ENCODE measurements at regions not wholly inside any gene's neighbourhood (a gene's known extent, or its start where the extent isn't known, plus 50 kb on each side); places are given as distances from the start of the nearest gene placed in this dataset.
A peak's percentile ranks its signal among the peaks of the same experiment; 100 is the strongest.

DNA sequence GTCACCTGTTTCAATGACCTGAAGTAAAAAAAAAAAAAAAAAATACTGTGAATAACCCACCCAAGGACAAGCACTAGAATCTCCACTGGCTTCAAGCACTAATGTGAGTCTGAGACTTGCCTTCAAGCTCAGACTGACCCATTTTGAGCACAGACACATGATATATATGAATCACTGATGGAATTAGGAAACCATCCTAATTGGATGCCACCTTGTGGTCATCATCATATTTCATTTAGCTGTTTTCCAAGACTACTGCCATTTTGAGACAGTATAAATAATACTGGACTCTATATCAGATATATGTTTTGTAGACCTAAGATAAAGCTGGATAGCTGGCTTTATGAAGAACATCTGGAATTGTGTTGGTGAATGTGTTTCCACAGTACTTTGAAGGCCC is 1232.0 kb downstream of the KCNT2 start:
- Mint-ChIP-seq H3K27ac (no peak overlapping the region), H3K4me1 (no peaks in the 10 kb centered on the region), H3K36me3 (no peaks in the 10 kb centered on the region), H3K4me3 (no peak overlapping the region), H3K27me3 (ENCODE audit: insufficient read depth, low read depth) (no peaks in the 10 kb centered on the region), H3K9me3 (no peaks in the 10 kb centered on the region)
- no peaks in the 10 kb centered on the region for H4K20me1 ChIP-seq (ENCODE audit: low read depth)
- no peaks in the 10 kb centered on the region for H3K9me3 ChIP-seq (ENCODE audit: low read depth)
- DNase-seq (ENCODE audit: low spot score), result no peak
- H3F3A ChIP-seq (ENCODE audit: low read depth), result no peaks in the 10 kb centered on the region
- H3K9ac ChIP-seq, result no peak overlapping the region
- H3K4me2 ChIP-seq, result no peak overlapping the region
- H3K27ac ChIP-seq, result no peak overlapping the region
- no peaks in the 10 kb centered on the region for H3K36me3 ChIP-seq
- H3K79me2 ChIP-seq (ENCODE audit: low read depth), result no peaks in the 10 kb centered on the region
- H3K27me3 ChIP-seq, result no peaks in the 10 kb centered on the region
- TF ChIP-seq, protein P1, sequence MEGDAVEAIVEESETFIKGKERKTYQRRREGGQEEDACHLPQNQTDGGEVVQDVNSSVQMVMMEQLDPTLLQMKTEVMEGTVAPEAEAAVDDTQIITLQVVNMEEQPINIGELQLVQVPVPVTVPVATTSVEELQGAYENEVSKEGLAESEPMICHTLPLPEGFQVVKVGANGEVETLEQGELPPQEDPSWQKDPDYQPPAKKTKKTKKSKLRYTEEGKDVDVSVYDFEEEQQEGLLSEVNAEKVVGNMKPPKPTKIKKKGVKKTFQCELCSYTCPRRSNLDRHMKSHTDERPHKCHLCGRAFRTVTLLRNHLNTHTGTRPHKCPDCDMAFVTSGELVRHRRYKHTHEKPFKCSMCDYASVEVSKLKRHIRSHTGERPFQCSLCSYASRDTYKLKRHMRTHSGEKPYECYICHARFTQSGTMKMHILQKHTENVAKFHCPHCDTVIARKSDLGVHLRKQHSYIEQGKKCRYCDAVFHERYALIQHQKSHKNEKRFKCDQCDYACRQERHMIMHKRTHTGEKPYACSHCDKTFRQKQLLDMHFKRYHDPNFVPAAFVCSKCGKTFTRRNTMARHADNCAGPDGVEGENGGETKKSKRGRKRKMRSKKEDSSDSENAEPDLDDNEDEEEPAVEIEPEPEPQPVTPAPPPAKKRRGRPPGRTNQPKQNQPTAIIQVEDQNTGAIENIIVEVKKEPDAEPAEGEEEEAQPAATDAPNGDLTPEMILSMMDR (IDR thresholded peaks at IDR 0.05), result peak; percentile 39
- TF ChIP-seq EZH2phosphoT487 (IDR thresholded peaks at IDR 0.05), result no peak
- H3K4me3 ChIP-seq, result no peak overlapping the region
- H3K4me1 ChIP-seq, result no peaks in the 10 kb centered on the region
- no peak overlapping the region for H2AFZ ChIP-seq (replicated peaks)

DNA sequence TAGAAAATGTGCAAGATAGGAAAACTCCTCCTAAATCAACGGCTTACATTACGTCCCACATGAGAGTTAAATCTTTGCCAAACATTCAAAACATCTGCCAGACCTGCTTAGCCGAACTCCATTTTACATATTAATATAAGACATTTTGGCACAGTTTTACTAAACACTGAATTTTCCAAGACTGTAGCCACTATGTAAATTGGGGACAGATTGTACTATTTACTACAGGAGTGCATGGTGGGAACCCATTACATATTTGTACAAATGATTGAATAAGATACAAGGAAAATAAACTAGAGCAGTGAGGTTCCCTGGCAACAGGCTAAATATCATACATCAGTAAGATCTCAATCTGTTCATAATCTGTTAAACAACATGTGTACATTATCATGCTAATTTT is 1234.4 kb downstream of the KCNT2 start:
- no peaks in the 10 kb centered on the region for H3K27me3 Mint-ChIP-seq (ENCODE audit: insufficient read depth, low read depth)
- Histone ChIP-seq H3K36me3 (no peaks in the 10 kb centered on the region), H3K27ac (no peak overlapping the region), H2AFZ (replicated peaks) (no peak overlapping the region), H3K27me3 (no peaks in the 10 kb centered on the region), H3K79me2 (ENCODE audit: low read depth) (no peaks in the 10 kb centered on the region), H3K4me3 (no peak overlapping the region), H4K20me1 (ENCODE audit: low read depth) (no peaks in the 10 kb centered on the region), H3K9me3 (ENCODE audit: low read depth) (no peaks in the 10 kb centered on the region), H3F3A (ENCODE audit: low read depth) (no peaks in the 10 kb centered on the region), H3K9ac (no peak overlapping the region), H3K4me2 (no peak overlapping the region), H3K4me1 (no peaks in the 10 kb centered on the region)
- no peak overlapping the region for H3K4me3 Mint-ChIP-seq
- TF ChIP-seq, protein P1 (IDR thresholded peaks at IDR 0.05), result no peak
- TF ChIP-seq EZH2 (IDR thresholded peaks at IDR 0.05), result no peak
- no peak for TF ChIP-seq EZH2phosphoT487 (IDR thresholded peaks at IDR 0.05)
- H3K36me3 Mint-ChIP-seq, result no peaks in the 10 kb centered on the region
- no peaks in the 10 kb centered on the region for H3K9me3 Mint-ChIP-seq
- H3K4me1 Mint-ChIP-seq, result no peaks in the 10 kb centered on the region
- H3K27ac Mint-ChIP-seq, result no peak overlapping the region
- DNase-seq (ENCODE audit: low spot score), result no peak

DNA sequence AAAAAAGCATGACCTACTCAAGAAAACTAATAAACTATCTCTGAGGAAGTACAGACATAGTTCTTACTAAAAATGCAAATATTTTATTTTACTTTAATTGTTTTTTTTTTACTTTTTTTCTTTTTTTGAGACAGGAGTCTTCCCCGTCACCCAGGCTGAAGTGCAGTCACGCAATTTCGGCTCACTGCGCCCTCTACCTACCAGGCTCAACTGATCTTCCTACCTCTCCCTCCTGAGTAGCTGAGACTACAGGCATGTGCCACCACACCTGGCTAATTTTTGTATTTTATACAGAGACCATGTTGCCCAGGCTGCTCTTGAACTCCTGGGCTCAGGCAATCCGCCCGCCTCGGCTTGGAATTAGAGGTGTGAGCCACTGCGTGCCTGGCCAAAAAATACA is 1263.1 kb downstream of the KCNT2 start:
- H3K9me3 ChIP-seq (ENCODE audit: low read depth), result no peaks in the 10 kb centered on the region
- TF ChIP-seq, protein P1 (IDR thresholded peaks at IDR 0.05), result peak; percentile 64
- no peak for TF ChIP-seq EZH2 (IDR thresholded peaks at IDR 0.05)

DNA sequence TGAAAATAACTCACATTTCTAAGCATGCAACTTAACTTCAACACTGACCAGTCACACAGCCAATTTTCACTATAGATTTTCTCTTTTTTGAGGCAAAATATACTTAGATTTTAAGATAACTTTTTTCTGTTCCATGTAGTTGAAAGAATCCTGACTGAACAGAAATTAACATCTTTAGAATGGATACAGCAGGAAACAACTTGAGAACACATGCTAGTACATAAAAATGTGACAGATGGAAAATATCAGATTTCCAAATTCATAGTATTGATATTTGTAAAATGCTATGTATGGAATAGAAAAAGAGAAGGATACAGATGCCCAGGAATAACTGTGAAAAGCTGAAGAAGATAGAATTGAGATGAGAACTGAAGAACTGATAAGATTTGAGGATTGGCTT is 1270.6 kb downstream of the KCNT2 start:
- Histone ChIP-seq H3K9me3 (ENCODE audit: low read depth) (no peaks in the 10 kb centered on the region), H3K27ac (no peak overlapping the region), H3K4me3 (no peak overlapping the region), H3K4me1 (no peaks in the 10 kb centered on the region), H3K36me3 (no peaks in the 10 kb centered on the region), H3F3A (ENCODE audit: low read depth) (no peaks in the 10 kb centered on the region), H3K9ac (no peak overlapping the region), H3K79me2 (ENCODE audit: low read depth) (no peaks in the 10 kb centered on the region), H4K20me1 (ENCODE audit: low read depth) (no peaks in the 10 kb centered on the region), H3K4me2 (no peak overlapping the region), H2AFZ (replicated peaks) (no peak overlapping the region), H3K27me3 (no peaks in the 10 kb centered on the region)
- no peak for DNase-seq (ENCODE audit: low spot score)
- TF ChIP-seq EZH2phosphoT487 (IDR thresholded peaks at IDR 0.05) (no peak), EZH2 (IDR thresholded peaks at IDR 0.05) (no peak)
- TF ChIP-seq, protein P1 (IDR thresholded peaks at IDR 0.05), result no peak
- H3K4me3 Mint-ChIP-seq, result no peak overlapping the region
- H3K27me3 Mint-ChIP-seq (ENCODE audit: insufficient read depth, low read depth), result no peaks in the 10 kb centered on the region
- H3K36me3 Mint-ChIP-seq, result no peaks in the 10 kb centered on the region
- no peak overlapping the region for H3K27ac Mint-ChIP-seq
- H3K9me3 Mint-ChIP-seq, result no peaks in the 10 kb centered on the region
- H3K4me1 Mint-ChIP-seq, result peaks cover 10% of the 10 kb centered on the region

More for the DNA sequence above, 1263.1 kb downstream of the KCNT2 start:
- H3K4me1 ChIP-seq, result no peaks in the 10 kb centered on the region
- no peak overlapping the region for H3K4me2 ChIP-seq
- Mint-ChIP-seq H3K4me3 (no peak overlapping the region), H3K36me3 (no peaks in the 10 kb centered on the region), H3K4me1 (no peaks in the 10 kb centered on the region), H3K9me3 (no peaks in the 10 kb centered on the region), H3K27me3 (ENCODE audit: insufficient read depth, low read depth) (no peaks in the 10 kb centered on the region), H3K27ac (no peak overlapping the region)
- no peak overlapping the region for H3K4me3 ChIP-seq
- DNase-seq (ENCODE audit: low spot score), result peak; percentile 52
- H3K36me3 ChIP-seq, result no peaks in the 10 kb centered on the region
- H3F3A ChIP-seq (ENCODE audit: low read depth), result no peaks in the 10 kb centered on the region
- no peaks in the 10 kb centered on the region for H4K20me1 ChIP-seq (ENCODE audit: low read depth)
- H2AFZ ChIP-seq (replicated peaks), result no peak overlapping the region
- no peaks in the 10 kb centered on the region for H3K27me3 ChIP-seq
- H3K27ac ChIP-seq, result no peak overlapping the region
- no peaks in the 10 kb centered on the region for H3K79me2 ChIP-seq (ENCODE audit: low read depth)
- no peak overlapping the region for H3K9ac ChIP-seq

All from neural progenitor cell (in vitro differentiated cells).